Parathyroid adenoma (tissue), 2 donors: ENCODE measurements at regions not wholly inside any gene's neighbourhood (a gene's known extent, or its start where the extent isn't known, plus 50 kb on each side); places are given as distances from the start of the nearest gene placed in this dataset.
"Not testable (repeated sequence)": the region's sequence is repeated elsewhere in the genome, so short reads cannot be mapped to it uniquely, and the experiment has no call there.

Source experiments
- H2AFZ ChIP-seq: fragments of 300-600 bp; sonication (generic); one replicate; pipeline ENCODE4 v1.7.0; 2017; ENCODE audit warnings: antibody characterized with exemption, mild to moderate bottlenecking
- H3K27ac ChIP-seq: fragments of 300-600 bp; sonication (generic); one replicate; pipeline ENCODE4 v1.7.0; 2017
- H3K27me3 ChIP-seq: fragments of 300-600 bp; sonication (generic); one replicate; pipeline ENCODE4 v1.7.0; 2017; ENCODE audit warnings: low read length; ENCODE audit not compliant: control insufficient read depth, insufficient read depth
- H3K36me3 ChIP-seq: fragments of 300-600 bp; sonication (generic); one replicate; pipeline ENCODE4 v1.7.0; 2017; ENCODE audit warnings: low read length; ENCODE audit not compliant: control insufficient read depth, insufficient read depth
- H3K4me1 ChIP-seq: fragments of 300-600 bp; sonication (generic); one replicate; pipeline ENCODE4 v1.7.0; 2017; ENCODE audit warnings: control low read depth
- H3K4me2 ChIP-seq: fragments of 300-600 bp; sonication (generic); one replicate; pipeline ENCODE4 v1.7.0; 2017; ENCODE audit warnings: low read length
- H3K4me3 ChIP-seq: fragments of 300-600 bp; sonication (generic); one replicate; pipeline ENCODE4 v1.7.0; 2017; ENCODE audit warnings: low read depth, low read length
- H3K79me2 ChIP-seq: fragments of 300-600 bp; sonication (generic); one replicate; pipeline ENCODE4 v1.7.0; 2017; ENCODE audit warnings: control low read depth
- H3K9ac ChIP-seq: fragments of 300-600 bp; sonication (generic); one replicate; pipeline ENCODE4 v1.7.0; 2017; ENCODE audit warnings: mild to moderate bottlenecking
- H3K9me3 ChIP-seq: fragments of 300-600 bp; sonication (generic); one replicate; pipeline ENCODE4 v1.7.0; 2017; ENCODE audit warnings: low read length; ENCODE audit not compliant: control insufficient read depth
- TF ChIP-seq, protein P1 (sequence below): fragments of 300-600 bp; sonication (generic); IDR thresholded peaks from one replicate; pipeline ENCODE4 v1.7.0; 2017; ENCODE audit warnings: antibody characterized with exemption, mild to moderate bottlenecking
- donor health status: primary hyperparathyroidism.

DNA sequence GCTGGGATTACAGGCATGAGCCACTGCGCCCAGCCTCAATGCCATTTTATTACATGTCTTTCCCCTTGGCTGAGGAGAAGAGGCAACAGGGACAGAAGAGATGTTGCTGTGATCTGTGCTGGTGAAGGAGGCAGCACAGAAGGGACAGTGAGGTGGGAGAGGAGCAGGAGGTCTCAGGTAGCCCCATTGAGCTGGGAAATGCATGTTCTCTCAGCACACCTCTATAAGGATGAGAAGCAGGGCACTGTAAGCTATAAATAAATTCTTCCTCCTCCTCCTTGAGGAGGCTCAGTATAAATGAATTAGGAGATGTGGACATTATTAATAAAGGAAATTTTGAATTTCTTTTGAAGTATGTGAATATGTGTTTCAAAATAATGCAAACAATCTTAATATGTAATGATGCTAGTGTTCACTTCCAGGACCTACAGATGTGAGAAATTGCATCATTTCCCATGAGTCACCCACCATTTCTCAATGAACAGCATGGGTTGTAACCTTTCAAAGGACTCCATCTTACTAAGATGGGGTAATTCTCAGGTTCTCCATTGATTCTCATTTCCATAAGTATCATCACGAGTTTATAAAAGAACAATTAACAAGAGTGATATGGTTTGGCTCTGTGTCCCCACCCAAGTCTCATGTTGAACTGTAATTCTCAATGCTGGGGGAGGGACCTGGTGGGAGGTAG is 88.9 kb upstream of the ODAD2 start:
- no peaks in the 10 kb centered on the region for H3K27me3 ChIP-seq
- no peaks in the 10 kb centered on the region for H3K4me1 ChIP-seq
- H3K4me2 ChIP-seq: no peak overlapping the region
- no peaks in the 10 kb centered on the region for H3K79me2 ChIP-seq
- TF ChIP-seq, protein P1, sequence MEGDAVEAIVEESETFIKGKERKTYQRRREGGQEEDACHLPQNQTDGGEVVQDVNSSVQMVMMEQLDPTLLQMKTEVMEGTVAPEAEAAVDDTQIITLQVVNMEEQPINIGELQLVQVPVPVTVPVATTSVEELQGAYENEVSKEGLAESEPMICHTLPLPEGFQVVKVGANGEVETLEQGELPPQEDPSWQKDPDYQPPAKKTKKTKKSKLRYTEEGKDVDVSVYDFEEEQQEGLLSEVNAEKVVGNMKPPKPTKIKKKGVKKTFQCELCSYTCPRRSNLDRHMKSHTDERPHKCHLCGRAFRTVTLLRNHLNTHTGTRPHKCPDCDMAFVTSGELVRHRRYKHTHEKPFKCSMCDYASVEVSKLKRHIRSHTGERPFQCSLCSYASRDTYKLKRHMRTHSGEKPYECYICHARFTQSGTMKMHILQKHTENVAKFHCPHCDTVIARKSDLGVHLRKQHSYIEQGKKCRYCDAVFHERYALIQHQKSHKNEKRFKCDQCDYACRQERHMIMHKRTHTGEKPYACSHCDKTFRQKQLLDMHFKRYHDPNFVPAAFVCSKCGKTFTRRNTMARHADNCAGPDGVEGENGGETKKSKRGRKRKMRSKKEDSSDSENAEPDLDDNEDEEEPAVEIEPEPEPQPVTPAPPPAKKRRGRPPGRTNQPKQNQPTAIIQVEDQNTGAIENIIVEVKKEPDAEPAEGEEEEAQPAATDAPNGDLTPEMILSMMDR: no peak
- H3K27ac ChIP-seq: no peak overlapping the region
- no peak overlapping the region for H3K4me3 ChIP-seq
- H3K9ac ChIP-seq: no peak overlapping the region
- H3K36me3 ChIP-seq: no peaks in the 10 kb centered on the region
- no peak overlapping the region for H2AFZ ChIP-seq
- H3K9me3 ChIP-seq: no peaks in the 10 kb centered on the region

GRCh38 chr10:28085760-28086159 is 86.9 kb upstream of the ODAD2 start:
- H3K27me3 ChIP-seq, H2AFZ ChIP-seq, H3K9ac ChIP-seq: not testable (repeated sequence)

GRCh38 chr10:28082885-28083284 is 84.0 kb upstream of the ODAD2 start:
- Histone ChIP-seq H3K27ac (no peak overlapping the region), H2AFZ (no peak overlapping the region)

More at GRCh38 chr10:28085760-28086159, 86.9 kb upstream of the ODAD2 start:
- not testable (repeated sequence) for H3K4me1 ChIP-seq, H3K9me3 ChIP-seq, H3K36me3 ChIP-seq, H3K27ac ChIP-seq, H3K79me2 ChIP-seq, H3K4me3 ChIP-seq, H3K4me2 ChIP-seq

DNA sequence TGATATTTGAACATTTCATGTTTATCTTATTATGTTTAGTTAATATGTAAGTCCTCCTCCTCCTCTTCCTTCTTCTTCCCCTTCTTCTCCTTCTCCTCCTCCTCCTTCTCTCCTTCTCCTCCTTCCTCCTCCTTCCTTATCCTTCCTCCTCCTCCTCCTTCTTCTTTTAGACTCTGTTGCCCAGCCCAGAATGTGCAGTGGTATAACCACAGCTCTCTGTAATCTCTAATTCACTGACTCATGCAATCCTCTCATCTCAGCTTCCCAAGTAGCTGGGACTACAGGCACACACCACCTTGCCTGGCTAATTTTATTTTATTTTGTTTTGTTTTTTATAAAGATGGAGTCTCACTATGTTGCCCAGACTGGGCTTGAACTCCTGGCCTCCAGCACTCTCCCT is 83.4 kb upstream of the ODAD2 start:
- TF ChIP-seq, protein P1: no peak
- no peaks in the 10 kb centered on the region for H3K27me3 ChIP-seq
- H3K27ac ChIP-seq: no peak overlapping the region
- H3K4me2 ChIP-seq: no peak overlapping the region
- no peaks in the 10 kb centered on the region for H3K4me1 ChIP-seq
- no peak overlapping the region for H3K4me3 ChIP-seq
- no peaks in the 10 kb centered on the region for H3K79me2 ChIP-seq
- H3K36me3 ChIP-seq: no peaks in the 10 kb centered on the region
- H3K9ac ChIP-seq: no peak overlapping the region
- H2AFZ ChIP-seq: no peak overlapping the region
- H3K9me3 ChIP-seq: no peaks in the 10 kb centered on the region

More at GRCh38 chr10:28082885-28083284, 84.0 kb upstream of the ODAD2 start:
- H3K4me3 ChIP-seq: no peak overlapping the region
- no peak overlapping the region for H3K4me2 ChIP-seq
- H3K79me2 ChIP-seq: no peaks in the 10 kb centered on the region
- TF ChIP-seq, protein P1: no peak
- H3K36me3 ChIP-seq: no peaks in the 10 kb centered on the region
- H3K27me3 ChIP-seq: no peaks in the 10 kb centered on the region
- no peak overlapping the region for H3K9ac ChIP-seq
- H3K4me1 ChIP-seq: no peaks in the 10 kb centered on the region
- H3K9me3 ChIP-seq: no peaks in the 10 kb centered on the region

GRCh38 chr10:28077889-28078288 is 79.0 kb upstream of the ODAD2 start:
- Histone ChIP-seq H3K36me3 (no peaks in the 10 kb centered on the region), H3K4me2 (no peak overlapping the region), H3K9ac (no peak overlapping the region), H3K27me3 (no peaks in the 10 kb centered on the region), H3K9me3 (no peaks in the 10 kb centered on the region), H3K4me3 (no peak overlapping the region), H3K79me2 (no peaks in the 10 kb centered on the region), H3K4me1 (no peaks in the 10 kb centered on the region), H3K27ac (no peak overlapping the region), H2AFZ (no peak overlapping the region)
- TF ChIP-seq, protein P1: no peak
